ENCODE measurements at regions not wholly inside any gene's neighbourhood (a gene's known extent, or its start where the extent isn't known, plus 50 kb on each side); places are given as distances from the start of the nearest gene placed in this dataset.

DNA sequence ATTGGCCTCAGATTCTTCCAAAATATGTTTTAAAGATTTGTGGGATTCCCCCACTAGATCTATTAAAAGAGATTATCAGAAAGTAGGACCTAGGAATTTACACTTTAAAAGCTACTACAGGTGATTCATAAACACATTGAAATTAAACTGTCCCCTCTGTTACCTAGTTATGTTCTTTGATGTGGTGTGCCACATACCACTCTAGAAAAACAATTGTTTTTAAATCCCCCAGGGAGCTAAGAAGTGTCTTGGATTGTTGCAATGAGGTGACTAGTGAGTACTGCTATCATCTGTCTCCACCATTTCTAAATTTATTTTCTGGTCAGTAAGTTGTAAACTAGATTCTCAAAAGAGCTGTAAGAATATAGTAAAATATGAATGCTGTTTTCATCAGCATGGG is 214.5 kb upstream of the DOK6 start:
- no peak for TF ChIP-seq POLR2A (IDR thresholded peaks at IDR 0.05)
- TF ChIP-seq CTCF (IDR thresholded peaks at IDR 0.05): no peak

Measured in breast epithelium (tissue), 3 donors.